ENCODE measurements at regions not wholly inside any gene's neighbourhood (a gene's known extent, or its start where the extent isn't known, plus 50 kb on each side); places are given as distances from the start of the nearest gene placed in this dataset.

DNA sequence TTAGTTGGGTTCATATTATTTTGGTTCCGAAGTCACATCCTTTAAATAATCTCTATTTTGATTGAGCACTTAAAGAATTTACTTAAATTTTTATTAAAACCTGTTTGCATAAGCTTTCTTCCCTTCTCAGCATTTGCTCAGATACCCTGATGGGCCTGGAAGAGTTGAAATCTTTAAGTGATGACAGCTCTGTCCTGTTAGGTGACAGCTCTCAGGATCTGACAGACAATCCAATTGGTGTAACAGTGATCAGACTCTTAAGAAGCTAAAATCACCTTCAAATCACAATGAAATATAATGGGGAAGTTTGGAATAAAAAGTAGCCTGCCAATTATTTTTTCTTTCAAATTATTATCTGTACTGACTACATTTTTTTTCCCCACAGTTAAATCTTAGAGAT is 284.4 kb downstream of the LMO7 start:
- no peak for TF ChIP-seq POLR2A (IDR thresholded peaks at IDR 0.05)
- TF ChIP-seq, protein P1, sequence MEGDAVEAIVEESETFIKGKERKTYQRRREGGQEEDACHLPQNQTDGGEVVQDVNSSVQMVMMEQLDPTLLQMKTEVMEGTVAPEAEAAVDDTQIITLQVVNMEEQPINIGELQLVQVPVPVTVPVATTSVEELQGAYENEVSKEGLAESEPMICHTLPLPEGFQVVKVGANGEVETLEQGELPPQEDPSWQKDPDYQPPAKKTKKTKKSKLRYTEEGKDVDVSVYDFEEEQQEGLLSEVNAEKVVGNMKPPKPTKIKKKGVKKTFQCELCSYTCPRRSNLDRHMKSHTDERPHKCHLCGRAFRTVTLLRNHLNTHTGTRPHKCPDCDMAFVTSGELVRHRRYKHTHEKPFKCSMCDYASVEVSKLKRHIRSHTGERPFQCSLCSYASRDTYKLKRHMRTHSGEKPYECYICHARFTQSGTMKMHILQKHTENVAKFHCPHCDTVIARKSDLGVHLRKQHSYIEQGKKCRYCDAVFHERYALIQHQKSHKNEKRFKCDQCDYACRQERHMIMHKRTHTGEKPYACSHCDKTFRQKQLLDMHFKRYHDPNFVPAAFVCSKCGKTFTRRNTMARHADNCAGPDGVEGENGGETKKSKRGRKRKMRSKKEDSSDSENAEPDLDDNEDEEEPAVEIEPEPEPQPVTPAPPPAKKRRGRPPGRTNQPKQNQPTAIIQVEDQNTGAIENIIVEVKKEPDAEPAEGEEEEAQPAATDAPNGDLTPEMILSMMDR (IDR thresholded peaks at IDR 0.05) = no peak
- TF ChIP-seq EP300 (IDR thresholded peaks at IDR 0.05) = no peak

All from tibial nerve (tissue), 4 donors.